CD14-positive monocyte (primary cell): ENCODE measurements at regions not wholly inside any gene's neighbourhood (a gene's known extent, or its start where the extent isn't known, plus 50 kb on each side); places are given as distances from the start of the nearest gene placed in this dataset. TPM values are rescaled to one million over a fixed set of nuclear protein-coding genes. Genes with fewer than 3 reads are reported as not detected.

Experiments used
- DNase-seq, 3 donors: peaks; one replicate each; pipeline ENCODE4 v3.0.0-alpha.2; 2011 to 2022
- H2AFZ ChIP-seq: 2 replicates; pipeline ENCODE4 v1.6.0; 2012; ENCODE audit warnings: mild to moderate bottlenecking, low read depth, low read length, inconsistent platforms; ENCODE audit not compliant: insufficient read depth, poor library complexity, severe bottlenecking
- H3K27ac ChIP-seq, 2 donors: 1 replicate in 1 of 2; 2 replicates in 1 of 2; pipeline ENCODE4 v1.5.1; 2012 to 2013; ENCODE audit warnings: low read length in 2 of 2, control low read depth in 1 of 2, inconsistent platforms in 1 of 2, low read depth in 1 of 2, mild to moderate bottlenecking in 1 of 2
- H3K27me3 ChIP-seq, 2 donors: one replicate each; pipeline versions ENCODE4 v1.6.0 to v1.6.1; 2011 to 2013; ENCODE audit warnings: low read length in 2 of 2; ENCODE audit not compliant: control insufficient read depth in 2 of 2, insufficient read depth in 2 of 2
- H3K36me3 ChIP-seq, 2 donors: replicated peaks in 1 of 2; 1 replicate in 1 of 2; 2 replicates in 1 of 2; pipeline versions ENCODE4 v1.5.1 to v1.6.1; 2012 to 2013; ENCODE audit warnings: low read length in 2 of 2, control low read depth in 1 of 2, inconsistent platforms in 1 of 2, mild to moderate bottlenecking in 1 of 2; ENCODE audit not compliant: insufficient read depth in 2 of 2, control insufficient read depth in 1 of 2
- H3K4me1 ChIP-seq, 2 donors: 1 replicate in 1 of 2; 2 replicates in 1 of 2; pipeline versions ENCODE4 v1.5.1 to v1.6.1; 2012 to 2013; ENCODE audit warnings: low read length in 2 of 2, control low read depth in 1 of 2, inconsistent platforms in 1 of 2, mild to moderate bottlenecking in 1 of 2, moderate library complexity in 1 of 2; ENCODE audit not compliant: insufficient read depth in 2 of 2, control insufficient read depth in 1 of 2
- H3K4me2 ChIP-seq: replicated peaks from 2 replicates; pipeline ENCODE3; 2012; ENCODE audit warnings: low read length, moderate library complexity, mild to moderate bottlenecking; ENCODE audit not compliant: poor library complexity, severe bottlenecking; ENCODE audit errors: extremely low read depth
- H3K4me3 ChIP-seq, 3 experiments: fragments of 200-600 bp in 1 of 3; sonication (generic) in 1 of 3; replicated peaks in 1 of 3; 1 replicate in 2 of 3; 2 replicates in 1 of 3; pipeline ENCODE4 v1.5.1; 2011 to 2013; ENCODE audit warnings: low read length in 3 of 3, mild to moderate bottlenecking in 3 of 3, control low read depth in 2 of 3, low read depth in 2 of 3, inconsistent platforms in 1 of 3, moderate library complexity in 1 of 3
- H3K79me2 ChIP-seq: 2 replicates; pipeline ENCODE4 v1.6.0; 2012; ENCODE audit warnings: mild to moderate bottlenecking, control low read depth, inconsistent platforms, low read length, moderate library complexity; ENCODE audit not compliant: insufficient read depth
- H3K9ac ChIP-seq: 2 replicates; pipeline ENCODE4 v1.6.0; 2017; ENCODE audit warnings: low read length, mild to moderate bottlenecking; ENCODE audit not compliant: insufficient read depth, poor library complexity, severe bottlenecking
- H3K9me3 ChIP-seq, 2 donors: replicated peaks in 1 of 2; 1 replicate in 1 of 2; 2 replicates in 1 of 2; pipeline versions ENCODE4 v1.5.1 to v1.6.1; 2012 to 2013; ENCODE audit warnings: low read length in 2 of 2, control low read depth in 1 of 2; ENCODE audit not compliant: control insufficient read depth in 1 of 2, insufficient read depth in 1 of 2
- H4K20me1 ChIP-seq: 2 replicates; pipeline ENCODE4 v1.6.0; 2012; ENCODE audit warnings: mild to moderate bottlenecking, low read length, control low read depth, moderate library complexity; ENCODE audit not compliant: insufficient read depth
- H3K27ac Mint-ChIP-seq, 7 donors: one replicate each; pipeline ENCODE4 v1.8.0; 2020; ENCODE audit warnings: mild to moderate bottlenecking in 7 of 7, mixed read lengths in 7 of 7, moderate library complexity in 6 of 7, inconsistent platforms in 2 of 7
- H3K27me3 Mint-ChIP-seq, 3 donors: one replicate each; pipeline ENCODE4 v1.8.0; 2021 to 2022; ENCODE audit warnings: low read depth in 3 of 3, mild to moderate bottlenecking in 3 of 3, mixed read lengths in 3 of 3, moderate library complexity in 3 of 3, inconsistent platforms in 1 of 3
- H3K36me3 Mint-ChIP-seq, 2 donors: one replicate each; pipeline ENCODE4 v1.8.0; 2020; ENCODE audit warnings: mixed read lengths in 2 of 2, inconsistent platforms in 1 of 2, mild to moderate bottlenecking in 1 of 2
- H3K4me1 Mint-ChIP-seq: one replicate; pipeline ENCODE4 v1.8.0; 2020; ENCODE audit warnings: mild to moderate bottlenecking, mixed read lengths
- H3K4me3 Mint-ChIP-seq, 2 donors: one replicate each; pipeline ENCODE4 v1.8.0; 2020; ENCODE audit warnings: mild to moderate bottlenecking in 2 of 2, mixed read lengths in 2 of 2, moderate library complexity in 1 of 2
- H3K9me3 Mint-ChIP-seq, 7 donors: one replicate each; pipeline ENCODE4 v1.8.0; 2020 to 2022; ENCODE audit warnings: mixed read lengths in 7 of 7, mild to moderate bottlenecking in 6 of 7, moderate library complexity in 6 of 7, inconsistent platforms in 2 of 7
- WGBS: methylation state at CpG from one replicate; pipeline ENCODE4 v1.1.5; 2013; ENCODE audit warnings: missing lambda C conversion rate; ENCODE audit not compliant: insufficient coverage; 5-methylcytosine and 5-hydroxymethylcytosine counted together
- intact Hi-C, 2 donors: fragments of 100-400 bp; cut with micrococcal nuclease; formaldehyde crosslinking; loops; one replicate each; pipeline versions ENCODE4 v1.15.0 to v1.15.1; 2023
- small RNA-seq: library from RNA; depleted of rRNA; stranded (forward); fragments of <200 nt; gene quantifications from one replicate; pipeline ENCODE3, GENCODE V24; 2012; ENCODE audit warnings: low read depth; ENCODE audit not compliant: insufficient read length
- TF ChIP-seq, protein P1 (sequence below): fragments of 200-600 bp; IDR thresholded peaks from one replicate; pipeline ENCODE4 v1.8.0; 2022; ENCODE audit warnings: antibody characterized with exemption, mild to moderate bottlenecking

DNA sequence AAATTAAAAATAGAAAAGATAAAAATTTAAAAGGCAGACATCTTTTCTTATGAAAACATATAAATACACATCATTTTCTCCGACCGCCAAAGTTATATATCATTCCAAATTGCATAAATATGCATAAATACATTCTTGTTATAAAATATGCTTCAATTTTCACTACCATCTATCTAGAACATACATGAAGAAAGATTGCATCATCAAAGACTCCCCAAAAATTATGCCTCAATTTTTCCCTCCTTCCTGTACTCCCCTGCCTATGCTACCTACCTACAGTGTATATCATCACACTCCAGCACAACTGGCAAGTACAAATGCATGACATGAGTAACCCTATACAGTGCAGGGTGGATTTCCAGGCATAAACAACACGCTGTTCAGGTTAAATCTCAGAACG is 49.9 kb upstream of the TENT5A start:
- H3K36me3 ChIP-seq: no peaks in the 10 kb centered on the region
- no peaks in the 10 kb centered on the region for H3K27me3 ChIP-seq
- intact Hi-C loops: no loop called here
- no CpG with 5 or more reads among the region's 4 CpGs for WGBS
- H3K4me1 Mint-ChIP-seq: peaks cover 18% of the 10 kb centered on the region
- no peak overlapping the region for H3K9ac ChIP-seq
- no peaks in the 10 kb centered on the region for H3K9me3 ChIP-seq
- no peak overlapping the region for H2AFZ ChIP-seq
- TF ChIP-seq, protein P1, sequence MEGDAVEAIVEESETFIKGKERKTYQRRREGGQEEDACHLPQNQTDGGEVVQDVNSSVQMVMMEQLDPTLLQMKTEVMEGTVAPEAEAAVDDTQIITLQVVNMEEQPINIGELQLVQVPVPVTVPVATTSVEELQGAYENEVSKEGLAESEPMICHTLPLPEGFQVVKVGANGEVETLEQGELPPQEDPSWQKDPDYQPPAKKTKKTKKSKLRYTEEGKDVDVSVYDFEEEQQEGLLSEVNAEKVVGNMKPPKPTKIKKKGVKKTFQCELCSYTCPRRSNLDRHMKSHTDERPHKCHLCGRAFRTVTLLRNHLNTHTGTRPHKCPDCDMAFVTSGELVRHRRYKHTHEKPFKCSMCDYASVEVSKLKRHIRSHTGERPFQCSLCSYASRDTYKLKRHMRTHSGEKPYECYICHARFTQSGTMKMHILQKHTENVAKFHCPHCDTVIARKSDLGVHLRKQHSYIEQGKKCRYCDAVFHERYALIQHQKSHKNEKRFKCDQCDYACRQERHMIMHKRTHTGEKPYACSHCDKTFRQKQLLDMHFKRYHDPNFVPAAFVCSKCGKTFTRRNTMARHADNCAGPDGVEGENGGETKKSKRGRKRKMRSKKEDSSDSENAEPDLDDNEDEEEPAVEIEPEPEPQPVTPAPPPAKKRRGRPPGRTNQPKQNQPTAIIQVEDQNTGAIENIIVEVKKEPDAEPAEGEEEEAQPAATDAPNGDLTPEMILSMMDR: no peak
- H3K27ac Mint-ChIP-seq: no peak overlapping the region
- H3K27me3 Mint-ChIP-seq: no peaks in the 10 kb centered on the region
- H3K27ac ChIP-seq: no peak overlapping the region
- no peak for DNase-seq
- H3K79me2 ChIP-seq: no peaks in the 10 kb centered on the region
- no peak overlapping the region for H3K4me3 Mint-ChIP-seq
- H3K4me2 ChIP-seq: no peak overlapping the region
- no peaks in the 10 kb centered on the region for H3K36me3 Mint-ChIP-seq
- no peak overlapping the region for H3K4me3 ChIP-seq
- no peaks in the 10 kb centered on the region for H4K20me1 ChIP-seq
- H3K9me3 Mint-ChIP-seq: no peaks in the 10 kb centered on the region
- peaks cover 6 to 13% of the 10 kb centered on the region in 2 donors for H3K4me1 ChIP-seq

Small RNA genes in the stretch of these regions (small RNA-seq; reads per million reads assigned to genes)
- not detected for gene AL360157.1
